ENCODE measurements at regions not wholly inside any gene's neighbourhood (a gene's known extent, or its start where the extent isn't known, plus 50 kb on each side); places are given as distances from the start of the nearest gene placed in this dataset.

DNA sequence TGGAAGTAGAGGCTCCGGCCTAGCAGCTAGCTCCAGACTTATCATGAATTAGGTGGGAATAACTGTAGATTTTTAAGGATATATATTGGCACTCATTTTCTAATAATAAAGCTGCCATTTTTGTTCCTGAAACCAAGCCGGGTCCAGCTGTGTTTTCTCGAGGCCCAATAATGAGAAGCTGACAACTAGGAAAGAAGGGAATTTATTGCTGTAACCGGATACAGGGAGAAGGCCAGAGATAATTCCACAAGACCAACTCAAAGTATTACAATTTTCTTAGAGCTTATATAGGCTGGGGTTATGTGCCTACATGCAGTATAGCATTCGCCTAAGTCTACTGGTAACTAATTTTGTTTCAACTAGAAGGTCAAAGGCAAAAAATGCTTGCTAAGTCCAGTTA, 122.3 kb upstream of the FBXO33 start:
- TF ChIP-seq STAG1 (CRISPR knock-in tag; IDR thresholded peaks at IDR 0.05) (no peak), GZF1 (CRISPR knock-in tag; IDR thresholded peaks at IDR 0.05) (no peak)

Measured in HepG2 (cell line).